ENCODE measurements at regions not wholly inside any gene's neighbourhood (a gene's known extent, or its start where the extent isn't known, plus 50 kb on each side); places are given as distances from the start of the nearest gene placed in this dataset.

DNA sequence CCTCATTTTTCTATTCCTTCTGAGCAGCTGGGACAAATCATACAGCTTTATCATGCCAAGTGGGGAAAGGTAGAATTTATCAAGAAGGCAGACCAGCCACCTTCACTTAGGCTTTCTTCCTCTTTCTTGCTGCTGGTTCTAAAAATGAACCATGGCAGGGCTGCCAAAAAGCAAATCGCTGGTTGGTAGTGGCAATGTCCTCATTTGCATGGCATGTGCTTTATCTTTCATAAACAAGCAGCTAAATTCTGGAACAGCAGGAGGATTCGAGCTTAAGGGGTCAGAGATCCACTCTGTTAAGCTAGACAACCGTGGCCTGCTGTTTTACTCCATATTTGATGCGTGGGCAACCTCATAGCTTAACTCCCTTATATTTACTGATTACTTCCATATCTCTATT lies 91.3 kb downstream of the RPE65 start:
- TF ChIP-seq, protein P1, sequence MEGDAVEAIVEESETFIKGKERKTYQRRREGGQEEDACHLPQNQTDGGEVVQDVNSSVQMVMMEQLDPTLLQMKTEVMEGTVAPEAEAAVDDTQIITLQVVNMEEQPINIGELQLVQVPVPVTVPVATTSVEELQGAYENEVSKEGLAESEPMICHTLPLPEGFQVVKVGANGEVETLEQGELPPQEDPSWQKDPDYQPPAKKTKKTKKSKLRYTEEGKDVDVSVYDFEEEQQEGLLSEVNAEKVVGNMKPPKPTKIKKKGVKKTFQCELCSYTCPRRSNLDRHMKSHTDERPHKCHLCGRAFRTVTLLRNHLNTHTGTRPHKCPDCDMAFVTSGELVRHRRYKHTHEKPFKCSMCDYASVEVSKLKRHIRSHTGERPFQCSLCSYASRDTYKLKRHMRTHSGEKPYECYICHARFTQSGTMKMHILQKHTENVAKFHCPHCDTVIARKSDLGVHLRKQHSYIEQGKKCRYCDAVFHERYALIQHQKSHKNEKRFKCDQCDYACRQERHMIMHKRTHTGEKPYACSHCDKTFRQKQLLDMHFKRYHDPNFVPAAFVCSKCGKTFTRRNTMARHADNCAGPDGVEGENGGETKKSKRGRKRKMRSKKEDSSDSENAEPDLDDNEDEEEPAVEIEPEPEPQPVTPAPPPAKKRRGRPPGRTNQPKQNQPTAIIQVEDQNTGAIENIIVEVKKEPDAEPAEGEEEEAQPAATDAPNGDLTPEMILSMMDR (IDR thresholded peaks at IDR 0.05), result no peak
- TF ChIP-seq EZH2 (IDR thresholded peaks at IDR 0.05; ENCODE audit: borderline replicate concordance, insufficient read depth, low read depth, low read length, poor library complexity, severe bottlenecking), result no peak
- Mint-ChIP-seq H3K4me3 (peak overlapping the region; percentile 78), H3K27me3 (no peaks in the 10 kb centered on the region), H3K9me3 (ENCODE audit: insufficient read depth) (no peaks in the 10 kb centered on the region), H3K27ac (peak overlapping the region; percentile 85), H3K4me1 (peaks cover 25% of the 10 kb centered on the region)
- Histone ChIP-seq H3K9ac (ENCODE audit: low read length) (peak overlapping the region; percentile 46), H3K79me2 (ENCODE audit: control insufficient read depth, insufficient read depth, low read length) (no peaks in the 10 kb centered on the region), H3K36me3 (replicated peaks in 1 of 2; ENCODE audit: control extremely low read depth in 1 of 2, control insufficient read depth in 1 of 2, extremely low read depth in 1 of 2, insufficient read depth in 2 of 2, low read length in 1 of 2) (no peaks in the 10 kb centered on the region), H3K9me3 (ENCODE audit: control extremely low read depth in 1 of 3, control insufficient read depth in 2 of 3, insufficient read depth in 1 of 3, low read length in 2 of 3) (peaks cover 0 to 3% (median 0%) of the 10 kb centered on the region in 3 donors), H3K4me2 (replicated peaks; ENCODE audit: low read depth, low read length, poor library complexity, severe bottlenecking) (peak overlapping the region; percentile 62), H3K27me3 (replicated peaks in 1 of 4; ENCODE audit: control extremely low read depth in 1 of 4, control insufficient read depth in 3 of 4, insufficient read depth in 4 of 4, low read length in 3 of 4) (no peaks in the 10 kb centered on the region), H3K4me3 (ENCODE audit: control extremely low read depth in 1 of 5, extremely low read depth in 1 of 5, insufficient read depth in 1 of 5, low read depth in 2 of 5, low read length in 4 of 5) (peak overlapping the region in 1 of 5 experiments; percentile 37), H4K20me1 (ENCODE audit: control insufficient read depth, insufficient read depth, low read length, poor library complexity, severe bottlenecking) (no peaks in the 10 kb centered on the region), H3K27ac (ENCODE audit: low read length in 2 of 2) (peak overlapping the region; percentile 55 to 74), H2AFZ (ENCODE audit: insufficient read depth, low read depth, low read length, poor library complexity, severe bottlenecking) (peak overlapping the region; percentile 65), H3K4me1 (ENCODE audit: control insufficient read depth in 2 of 2, insufficient read depth in 2 of 2, low read length in 2 of 2) (peaks cover 20 to 21% of the 10 kb centered on the region in 2 donors)
- ATAC-seq (ENCODE audit: low read depth) (peak; percentile 33), DNase-seq (peak; percentile 43)
- ChIA-PET POLR2A (no interaction called here), CTCF (interaction anchor here (0.7 to 0.9 kb wide), 2 partner anchors 13 to 16 kb away, joined by 3 read pairs; no protein-coding TSS in a partner anchor)
- no CpG with 5 or more reads among the region's 4 CpGs for WGBS (ENCODE audit: insufficient coverage)
- intact Hi-C loops (cut with micrococcal nuclease), result no loop called here

DNA sequence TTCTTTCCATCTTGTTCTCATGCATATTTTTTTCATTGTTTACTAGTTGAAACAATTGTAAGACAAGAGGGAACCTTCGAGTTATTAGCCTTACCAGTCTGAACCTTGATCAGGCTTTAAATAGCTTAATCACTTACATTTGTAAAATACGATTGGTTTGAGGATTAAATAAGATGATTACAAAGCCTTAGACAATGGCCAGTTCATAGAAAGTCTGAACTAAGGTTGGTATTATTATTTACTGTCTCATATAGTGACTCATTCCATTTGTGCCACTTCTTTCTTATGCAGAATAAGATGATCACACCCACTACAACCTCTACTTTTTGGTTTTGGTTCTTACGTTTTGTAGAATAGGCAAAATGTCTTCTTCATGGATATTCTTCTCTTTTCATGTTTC lies 94.1 kb downstream of the RPE65 start:
- TF ChIP-seq EZH2 (IDR thresholded peaks at IDR 0.05; ENCODE audit: borderline replicate concordance, insufficient read depth, low read depth, low read length, poor library complexity, severe bottlenecking), result no peak
- TF ChIP-seq, protein P1 (IDR thresholded peaks at IDR 0.05), result no peak

More for the DNA sequence above, 94.1 kb downstream of the RPE65 start:
- no peak for ATAC-seq (ENCODE audit: low read depth)
- H3K4me2 ChIP-seq (replicated peaks; ENCODE audit: low read depth, low read length, poor library complexity, severe bottlenecking), result no peak overlapping the region
- no peak for DNase-seq
- WGBS (ENCODE audit: insufficient coverage), result no CpG with 5 or more reads among the region's 3 CpGs
- no peak overlapping the region for H3K4me3 ChIP-seq (ENCODE audit: control extremely low read depth in 1 of 5, extremely low read depth in 1 of 5, insufficient read depth in 1 of 5, low read depth in 2 of 5, low read length in 4 of 5)
- peaks cover 20 to 21% of the 10 kb centered on the region in 2 donors for H3K4me1 ChIP-seq (ENCODE audit: control insufficient read depth in 2 of 2, insufficient read depth in 2 of 2, low read length in 2 of 2)
- CTCF ChIA-PET, result no interaction called here
- H3K27ac ChIP-seq (ENCODE audit: low read length in 2 of 2), result no peak overlapping the region
- H2AFZ ChIP-seq (ENCODE audit: insufficient read depth, low read depth, low read length, poor library complexity, severe bottlenecking), result no peak overlapping the region
- Mint-ChIP-seq H3K27me3 (no peaks in the 10 kb centered on the region), H3K9me3 (ENCODE audit: insufficient read depth) (no peaks in the 10 kb centered on the region), H3K4me3 (no peak overlapping the region), H3K27ac (no peak overlapping the region), H3K4me1 (peaks cover 30% of the 10 kb centered on the region)
- peaks cover 0 to 5% (median 3%) of the 10 kb centered on the region in 3 donors for H3K9me3 ChIP-seq (ENCODE audit: control extremely low read depth in 1 of 3, control insufficient read depth in 2 of 3, insufficient read depth in 1 of 3, low read length in 2 of 3)
- no peaks in the 10 kb centered on the region for H4K20me1 ChIP-seq (ENCODE audit: control insufficient read depth, insufficient read depth, low read length, poor library complexity, severe bottlenecking)
- H3K27me3 ChIP-seq (replicated peaks in 1 of 4; ENCODE audit: control extremely low read depth in 1 of 4, control insufficient read depth in 3 of 4, insufficient read depth in 4 of 4, low read length in 3 of 4), result no peaks in the 10 kb centered on the region
- H3K79me2 ChIP-seq (ENCODE audit: control insufficient read depth, insufficient read depth, low read length), result no peaks in the 10 kb centered on the region
- POLR2A ChIA-PET, result no interaction called here
- intact Hi-C loops (cut with micrococcal nuclease), result no loop called here
- no peaks in the 10 kb centered on the region for H3K36me3 ChIP-seq (replicated peaks in 1 of 2; ENCODE audit: control extremely low read depth in 1 of 2, control insufficient read depth in 1 of 2, extremely low read depth in 1 of 2, insufficient read depth in 2 of 2, low read length in 1 of 2)
- no peak overlapping the region for H3K9ac ChIP-seq (ENCODE audit: low read length)

Data from B cell (primary cell).